Skeletal muscle cell (primary cell): ENCODE measurements at regions not wholly inside any gene's neighbourhood (a gene's known extent, or its start where the extent isn't known, plus 50 kb on each side); places are given as distances from the start of the nearest gene placed in this dataset.

Source experiments
- DNase-seq: peaks from one replicate; pipeline ENCODE4 v3.0.0-alpha.2; 2010; ENCODE audit warnings: low read depth
- H3K4me3 ChIP-seq: 2 replicates; pipeline ENCODE4 v1.5.1; 2011; ENCODE audit warnings: low read depth, mild to moderate bottlenecking, control low read depth, low read length, moderate library complexity

- no peak overlapping the region for H3K4me3 ChIP-seq
- no peak for DNase-seq
Measured at GRCh38 chr17:68812876-68813584, 142.2 kb downstream of the ABCA8 start.

GRCh38 chr17:68809148-68809547 lies 146.0 kb downstream of the ABCA8 start:
- no peak overlapping the region for H3K4me3 ChIP-seq
- DNase-seq = no peak

- H3K4me3 ChIP-seq = no peak overlapping the region
- DNase-seq = no peak
Measured at GRCh38 chr17:68807998-68808772, 147.0 kb downstream of the ABCA8 start.

GRCh38 chr17:68805609-68806008 lies 149.6 kb downstream of the ABCA8 start:
- DNase-seq = no peak
- no peak overlapping the region for H3K4me3 ChIP-seq

GRCh38 chr17:68804777-68805520 lies 150.2 kb downstream of the ABCA8 start:
- H3K4me3 ChIP-seq = no peak overlapping the region
- DNase-seq = no peak

GRCh38 chr17:68803164-68803929 lies 151.8 kb downstream of the ABCA8 start:
- no peak for DNase-seq
- H3K4me3 ChIP-seq = no peak overlapping the region

GRCh38 chr17:68801335-68802247 lies 153.6 kb downstream of the ABCA8 start:
- no peak overlapping the region for H3K4me3 ChIP-seq
- no peak for DNase-seq

- no peak overlapping the region for H3K4me3 ChIP-seq
- peak; percentile 58 for DNase-seq
Measured at GRCh38 chr17:68800751-68801150, 154.4 kb downstream of the ABCA8 start.

GRCh38 chr17:68794636-68795434 lies 160.4 kb downstream of the ABCA8 start:
- no peak overlapping the region for H3K4me3 ChIP-seq
- DNase-seq = no peak

GRCh38 chr17:68792873-68793272 lies 162.3 kb downstream of the ABCA8 start:
- no peak overlapping the region for H3K4me3 ChIP-seq
- no peak for DNase-seq

GRCh38 chr17:68792042-68792685 lies 163.0 kb downstream of the ABCA8 start:
- H3K4me3 ChIP-seq = no peak overlapping the region
- DNase-seq = peak; percentile 63

- no peak overlapping the region for H3K4me3 ChIP-seq
Measured at GRCh38 chr17:68790931-68791330, 164.3 kb downstream of the ABCA8 start.

GRCh38 chr17:68790492-68790891 lies 164.7 kb downstream of the ABCA8 start:
- no peak for DNase-seq
- H3K4me3 ChIP-seq = no peak overlapping the region

More at GRCh38 chr17:68790931-68791330, 164.3 kb downstream of the ABCA8 start:
- DNase-seq = no peak

- DNase-seq = no peak
- H3K4me3 ChIP-seq = no peak overlapping the region
Measured at GRCh38 chr17:68789203-68789962, 165.8 kb downstream of the ABCA8 start.

GRCh38 chr17:68785565-68786486 lies 169.4 kb downstream of the ABCA8 start:
- H3K4me3 ChIP-seq = no peak overlapping the region
- DNase-seq = no peak

- DNase-seq = no peak
Measured at GRCh38 chr17:68784431-68784830, 170.8 kb downstream of the ABCA8 start.

More at GRCh38 chr17:68784431-68784830, 170.8 kb downstream of the ABCA8 start:
- H3K4me3 ChIP-seq = no peak overlapping the region
